ENCODE measurements at regions not wholly inside any gene's neighbourhood (a gene's known extent, or its start where the extent isn't known, plus 50 kb on each side); places are given as distances from the start of the nearest gene placed in this dataset.

- DNase-seq (ENCODE audit: low read depth) = no peak
- no peak overlapping the region for H3K4me3 ChIP-seq (ENCODE audit: low read depth, low read length)
- TF ChIP-seq CTCF (IDR thresholded peaks at IDR 0.05; ENCODE audit: low read depth, low read length) (no peak), POLR2A (IDR thresholded peaks at IDR 0.05; ENCODE audit: extremely low read depth, insufficient read length) (no peak), MAX (IDR thresholded peaks at IDR 0.05; ENCODE audit: low read depth, low read length) (no peak), MYC (IDR thresholded peaks at IDR 0.05; ENCODE audit: low read depth, low read length) (no peak)
These were observed 89.8 kb upstream of the PTPN1 start for GRCh38 chr20:50420380-50420779.

- DNase-seq (ENCODE audit: low read depth) = no peak
- no peak overlapping the region for H3K4me3 ChIP-seq (ENCODE audit: low read depth, low read length)
- no peak for TF ChIP-seq MYC (IDR thresholded peaks at IDR 0.05; ENCODE audit: low read depth, low read length)
- TF ChIP-seq POLR2A (IDR thresholded peaks at IDR 0.05; ENCODE audit: extremely low read depth, insufficient read length) = no peak
- no peak for TF ChIP-seq MAX (IDR thresholded peaks at IDR 0.05; ENCODE audit: low read depth, low read length)
- TF ChIP-seq CTCF (IDR thresholded peaks at IDR 0.05; ENCODE audit: low read depth, low read length) = no peak
These were observed 88.5 kb upstream of the PTPN1 start for GRCh38 chr20:50421356-50422340.

- no peak for DNase-seq (ENCODE audit: low read depth)
These were observed 86.4 kb upstream of the PTPN1 start for GRCh38 chr20:50423758-50424157.

GRCh38 chr20:50425076-50425475 is 85.1 kb upstream of the PTPN1 start:
- DNase-seq (ENCODE audit: low read depth) = peak; percentile 74
- TF ChIP-seq POLR2A (IDR thresholded peaks at IDR 0.05; ENCODE audit: extremely low read depth, insufficient read length) (no peak), CTCF (IDR thresholded peaks at IDR 0.05; ENCODE audit: low read depth, low read length) (no peak), MAX (IDR thresholded peaks at IDR 0.05; ENCODE audit: low read depth, low read length) (no peak), MYC (IDR thresholded peaks at IDR 0.05; ENCODE audit: low read depth, low read length) (no peak)
- no peak overlapping the region for H3K4me3 ChIP-seq (ENCODE audit: low read depth, low read length)

More at GRCh38 chr20:50423758-50424157, 86.4 kb upstream of the PTPN1 start:
- no peak overlapping the region for H3K4me3 ChIP-seq (ENCODE audit: low read depth, low read length)
- no peak for TF ChIP-seq CTCF (IDR thresholded peaks at IDR 0.05; ENCODE audit: low read depth, low read length)
- no peak for TF ChIP-seq MYC (IDR thresholded peaks at IDR 0.05; ENCODE audit: low read depth, low read length)
- no peak for TF ChIP-seq POLR2A (IDR thresholded peaks at IDR 0.05; ENCODE audit: extremely low read depth, insufficient read length)
- no peak for TF ChIP-seq MAX (IDR thresholded peaks at IDR 0.05; ENCODE audit: low read depth, low read length)

DNA sequence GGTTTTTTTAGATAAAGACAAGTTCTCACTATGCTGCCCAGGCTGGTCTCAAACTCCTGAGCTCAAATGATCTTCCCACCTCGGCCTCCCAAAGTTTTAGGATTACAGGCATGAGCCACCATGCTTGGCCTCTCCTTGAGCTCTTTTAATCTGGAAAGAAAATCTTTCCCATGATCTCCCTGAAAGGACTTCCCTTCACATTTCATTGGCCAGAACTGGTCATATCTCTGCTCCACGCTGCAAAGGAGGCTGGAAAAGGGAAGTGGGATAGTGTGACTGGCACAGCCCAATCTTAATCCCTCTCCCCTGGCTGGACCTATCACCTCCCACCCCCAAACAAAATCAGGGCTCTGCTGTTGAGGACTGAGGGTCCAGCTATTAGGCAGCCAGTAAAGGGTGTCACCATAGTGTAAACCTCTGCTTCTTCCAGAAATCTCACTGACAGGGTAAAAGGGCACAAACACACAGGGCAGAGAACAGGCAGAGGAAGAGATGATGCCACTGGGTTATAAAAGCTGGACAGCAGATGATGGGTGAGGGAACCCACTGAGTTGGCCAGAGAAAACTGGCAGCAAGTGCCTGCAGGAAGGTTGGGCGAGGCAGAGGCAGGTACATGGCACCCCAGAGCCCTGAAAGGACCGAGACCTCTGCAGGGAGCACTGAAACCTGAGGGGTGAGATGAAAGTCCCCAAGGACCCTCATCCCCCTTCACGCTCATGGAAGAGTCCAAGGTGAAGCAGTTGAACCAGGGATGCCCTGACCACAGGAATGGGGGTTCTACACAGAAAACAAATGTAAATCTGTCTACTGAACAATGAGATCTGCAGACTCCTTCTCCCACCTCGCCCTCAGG is 83.1 kb upstream of the PTPN1 start:
- no peak overlapping the region for H3K4me3 ChIP-seq (ENCODE audit: low read depth, low read length)
- no peak for DNase-seq (ENCODE audit: low read depth)
- TF ChIP-seq MYC (IDR thresholded peaks at IDR 0.05; ENCODE audit: low read depth, low read length) (no peak), POLR2A (IDR thresholded peaks at IDR 0.05; ENCODE audit: extremely low read depth, insufficient read length) (no peak), MAX (IDR thresholded peaks at IDR 0.05; ENCODE audit: low read depth, low read length) (no peak), CTCF (IDR thresholded peaks at IDR 0.05; ENCODE audit: low read depth, low read length) (no peak)

Measured in NB4 (cell line).